COLO829 (cell line): ENCODE measurements at regions not wholly inside any gene's neighbourhood (a gene's known extent, or its start where the extent isn't known, plus 50 kb on each side); places are given as distances from the start of the nearest gene placed in this dataset.

Experiments
- DNase-seq: peaks from one replicate; pipeline ENCODE4 v3.0.0; 2012; ENCODE audit warnings: low spot score

DNA sequence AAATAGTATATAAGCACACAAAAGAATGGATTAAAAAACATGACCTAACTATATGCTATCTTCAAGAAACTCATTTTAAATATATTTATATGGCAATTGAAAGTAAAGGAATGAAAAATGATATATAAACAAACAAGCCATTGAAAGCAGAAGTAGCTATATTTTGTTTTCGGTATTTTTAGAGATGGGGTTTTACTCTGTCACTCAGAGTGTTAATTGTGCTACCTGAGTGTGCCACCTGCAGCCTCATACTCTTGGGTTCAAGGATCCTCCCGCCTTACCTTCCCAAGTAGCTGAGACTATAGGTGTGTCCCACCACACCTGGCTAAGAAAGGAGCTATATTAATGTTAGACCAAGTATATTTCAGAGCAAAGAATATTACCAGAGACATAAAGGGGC is 624.1 kb downstream of the BUD13 start:
- DNase-seq = no peak

DNA sequence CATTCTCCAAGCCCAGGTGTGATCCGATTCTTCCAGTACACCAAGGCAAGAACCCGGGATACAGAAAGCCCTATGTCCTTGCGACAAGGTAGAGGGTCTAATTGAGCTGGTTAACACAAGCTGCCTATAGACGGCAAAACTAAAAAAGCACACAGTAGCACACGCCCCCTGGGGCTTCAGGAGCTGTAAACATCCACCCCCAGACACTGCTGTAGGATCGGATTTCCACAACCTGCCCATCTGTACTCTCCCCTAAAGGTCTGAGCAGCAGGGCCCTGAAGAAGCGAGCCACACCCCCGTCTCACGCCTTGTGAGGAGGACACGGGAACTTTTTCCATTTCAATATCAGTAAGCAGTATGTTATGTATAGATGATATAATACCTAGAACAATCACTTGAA is 624.7 kb downstream of the BUD13 start:
- DNase-seq = no peak

DNA sequence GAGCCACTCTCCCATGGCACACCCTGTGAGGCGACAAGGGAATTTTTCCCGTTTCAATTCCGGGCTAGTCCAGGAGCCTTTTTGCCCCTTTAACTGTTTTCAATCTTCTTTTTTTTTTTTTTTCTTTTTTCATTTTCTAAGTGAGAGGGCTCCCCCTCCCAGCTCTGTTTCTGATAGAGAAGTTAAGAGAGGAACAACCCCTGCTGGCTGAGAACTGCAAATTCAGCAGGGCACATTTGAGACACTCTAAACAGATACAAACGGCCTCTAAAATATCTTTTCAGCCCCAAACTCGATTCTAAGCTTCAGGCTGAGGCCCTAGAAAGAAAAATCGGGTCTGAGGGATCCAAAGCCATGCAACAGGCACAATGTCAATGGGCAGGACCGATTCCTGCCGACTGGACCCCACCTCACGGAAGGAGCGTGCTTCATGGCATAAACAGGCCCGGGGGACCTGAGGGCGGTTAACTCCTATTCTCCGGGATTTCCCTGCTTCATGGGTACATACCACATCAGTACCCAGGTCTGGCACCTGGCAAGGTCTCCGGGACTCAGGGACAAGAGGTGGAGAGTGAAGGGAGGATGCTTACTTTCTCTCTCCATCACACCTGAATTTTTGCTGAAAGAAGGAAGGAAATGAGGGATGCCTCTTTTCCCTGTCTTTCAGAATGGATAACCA is 627.5 kb downstream of the BUD13 start:
- no peak for DNase-seq

DNA sequence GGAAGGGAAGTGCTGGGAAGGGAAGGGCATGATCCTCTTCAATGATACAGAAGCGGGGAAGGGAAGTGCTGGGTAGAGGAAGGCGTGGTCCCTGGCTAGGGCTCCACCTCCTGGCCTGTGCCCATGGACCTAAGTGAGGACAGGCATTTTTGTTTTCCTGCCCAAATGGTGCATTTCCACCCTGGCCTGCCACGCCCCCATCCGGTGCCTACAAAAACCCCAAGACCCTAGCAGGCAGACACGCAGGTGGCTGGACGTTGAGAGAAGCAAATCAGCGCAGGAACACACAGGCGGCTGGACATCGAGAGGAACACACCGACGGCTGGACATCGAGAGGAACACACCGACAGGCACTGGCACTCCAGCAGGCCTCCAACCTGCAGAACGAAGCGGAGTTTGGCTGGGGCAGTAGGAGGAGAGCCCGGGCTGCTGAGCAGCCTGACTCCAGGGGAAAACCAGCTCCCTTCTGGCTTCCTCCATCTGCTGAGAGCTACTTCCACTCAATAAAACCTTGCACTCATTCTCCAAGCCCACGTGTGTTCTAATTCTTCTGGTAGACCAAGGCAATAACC is 628.3 kb downstream of the BUD13 start:
- no peak for DNase-seq

DNA sequence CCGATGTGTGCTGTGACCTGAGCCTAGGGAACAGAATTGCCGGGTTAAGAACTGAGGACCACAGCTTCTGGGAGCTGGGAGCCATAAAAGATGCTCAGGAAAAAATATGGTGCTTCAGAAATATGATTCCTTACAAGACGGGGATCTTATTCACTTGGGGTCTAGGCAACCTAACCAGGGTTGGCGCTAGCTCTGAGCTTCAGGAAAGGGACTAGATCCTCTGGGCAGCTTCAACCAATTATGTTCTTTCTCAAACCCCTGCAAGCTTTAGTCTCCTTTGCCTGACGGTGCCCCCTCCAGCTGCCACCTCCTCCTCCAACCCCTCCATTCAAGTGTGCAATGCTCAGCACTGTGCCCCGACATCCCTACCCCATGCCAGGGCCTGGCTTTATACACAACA is 634.1 kb upstream of the CADM1 start:
- DNase-seq = no peak

DNA sequence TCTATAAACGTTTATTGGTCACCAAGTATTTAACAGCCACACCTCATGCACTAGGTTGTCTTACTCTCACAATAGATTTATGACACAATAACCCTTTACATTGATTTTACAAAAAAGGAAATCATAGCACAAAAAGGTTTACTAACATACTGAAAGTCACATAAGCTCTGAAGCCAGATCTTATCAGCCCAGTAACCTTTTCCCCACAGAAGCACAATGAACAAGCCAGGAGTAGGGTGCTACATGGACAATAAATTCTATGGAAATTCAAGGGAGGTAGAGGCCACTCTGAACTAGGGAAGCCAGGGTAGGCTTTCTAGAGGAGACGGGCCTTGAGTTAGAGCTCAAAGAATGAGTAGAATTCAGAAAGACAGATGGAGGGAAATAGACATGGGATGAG is 633.5 kb upstream of the CADM1 start:
- DNase-seq = no peak

DNA sequence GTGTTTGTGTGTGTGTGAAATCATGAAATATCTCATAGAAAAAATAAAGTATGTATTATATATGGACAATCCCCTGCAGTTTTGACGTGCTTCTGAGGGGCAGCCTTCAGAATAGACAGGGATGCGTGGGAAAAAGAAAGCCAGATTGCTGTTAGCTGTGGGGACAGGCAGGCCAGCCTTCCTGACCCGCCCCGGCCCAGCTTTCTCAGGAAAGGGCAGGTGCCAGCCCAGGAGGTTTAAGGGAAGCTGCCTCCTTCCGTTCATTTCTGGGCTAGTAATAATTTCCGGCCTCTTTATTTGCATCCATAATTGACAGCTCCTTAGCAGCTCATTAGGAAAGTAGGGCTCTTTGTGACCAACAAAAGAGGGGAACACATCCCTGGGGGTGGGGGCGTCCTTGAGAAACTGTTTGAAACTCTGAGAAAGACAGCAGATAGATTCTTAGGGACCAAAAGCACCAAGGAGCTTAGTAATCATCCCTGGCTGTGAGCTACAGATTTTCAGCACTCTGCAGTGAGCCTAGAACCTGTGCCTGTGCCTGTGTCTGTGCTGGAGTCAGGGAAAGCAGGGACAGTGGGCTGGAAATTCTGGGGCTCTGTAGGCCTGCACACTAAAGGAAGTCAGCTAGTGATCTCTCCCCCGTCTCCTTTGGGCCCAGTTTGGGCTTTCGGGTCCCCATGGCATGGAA is 632.9 kb upstream of the CADM1 start:
- DNase-seq = no peak

DNA sequence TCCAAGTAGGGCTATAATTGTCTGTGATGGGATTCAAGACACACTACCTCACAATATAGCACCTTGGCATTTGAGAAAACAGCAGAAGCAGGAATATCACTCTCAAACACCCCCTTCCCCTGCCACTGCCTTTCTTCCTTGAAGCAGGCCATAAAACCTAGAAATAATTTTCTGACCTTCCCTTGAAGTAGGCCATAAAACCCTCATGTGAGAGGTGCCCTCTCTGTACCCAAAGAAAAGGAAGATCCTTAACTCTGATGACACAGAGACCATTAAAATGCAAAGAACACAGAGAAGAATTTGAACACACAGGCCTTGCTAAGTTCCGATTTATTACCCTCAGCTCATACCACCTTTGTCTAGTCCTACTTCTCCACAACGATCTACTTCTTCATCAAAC is 631.7 kb upstream of the CADM1 start:
- no peak for DNase-seq

DNA sequence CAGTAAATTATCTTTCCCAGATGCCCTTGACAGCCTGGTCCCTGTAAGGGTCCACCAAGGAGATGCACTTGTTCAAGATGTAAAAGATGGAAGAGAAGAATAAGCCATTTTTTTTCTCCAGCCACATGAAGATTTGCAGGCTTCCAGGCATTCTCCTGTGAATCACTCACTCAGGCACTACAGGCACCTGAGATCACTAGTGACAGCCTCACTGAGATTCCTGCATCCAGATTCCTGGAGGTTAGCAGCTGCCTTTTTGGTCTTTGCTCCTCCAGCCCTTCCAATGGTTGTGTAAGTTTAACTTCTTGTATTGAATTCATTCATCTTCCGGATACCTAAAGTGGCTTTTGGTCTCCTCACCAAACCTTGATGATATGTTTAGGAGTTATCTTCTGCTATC is 630.2 kb upstream of the CADM1 start:
- DNase-seq = no peak

DNA sequence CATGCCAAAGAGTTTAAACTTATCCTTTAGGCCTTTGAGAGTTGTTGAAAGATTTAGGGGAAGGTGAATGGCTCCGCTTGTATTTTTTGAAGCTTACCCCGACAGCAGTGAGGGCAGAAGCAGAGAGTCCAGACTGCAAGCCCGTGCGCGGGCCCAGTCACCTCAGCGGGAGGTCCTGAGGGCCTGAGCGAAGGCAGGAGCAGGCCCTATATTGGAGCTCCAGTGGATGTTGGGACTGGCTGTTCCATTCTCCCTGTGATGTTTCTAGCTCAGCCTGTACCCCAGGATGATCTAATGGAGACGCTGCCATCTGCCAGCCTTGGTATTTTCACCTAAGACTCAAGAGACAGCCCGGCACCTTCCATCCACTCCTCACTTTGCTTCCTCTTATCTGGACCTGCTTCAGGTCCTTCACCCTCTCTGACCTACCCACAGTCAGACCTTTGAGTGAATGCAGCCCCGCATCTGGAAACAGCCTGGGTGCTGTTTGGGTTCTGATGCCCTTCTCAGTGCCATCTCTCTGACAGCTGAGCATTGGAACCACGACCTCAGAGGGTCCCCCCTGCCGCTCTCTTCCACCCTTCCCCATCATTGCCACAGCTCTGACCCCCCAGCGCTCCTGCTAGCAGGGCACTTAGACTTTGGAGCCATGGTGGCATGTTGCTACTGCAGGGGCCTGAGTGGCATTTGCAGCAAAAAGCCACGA is 628.2 kb upstream of the CADM1 start:
- DNase-seq = no peak

DNA sequence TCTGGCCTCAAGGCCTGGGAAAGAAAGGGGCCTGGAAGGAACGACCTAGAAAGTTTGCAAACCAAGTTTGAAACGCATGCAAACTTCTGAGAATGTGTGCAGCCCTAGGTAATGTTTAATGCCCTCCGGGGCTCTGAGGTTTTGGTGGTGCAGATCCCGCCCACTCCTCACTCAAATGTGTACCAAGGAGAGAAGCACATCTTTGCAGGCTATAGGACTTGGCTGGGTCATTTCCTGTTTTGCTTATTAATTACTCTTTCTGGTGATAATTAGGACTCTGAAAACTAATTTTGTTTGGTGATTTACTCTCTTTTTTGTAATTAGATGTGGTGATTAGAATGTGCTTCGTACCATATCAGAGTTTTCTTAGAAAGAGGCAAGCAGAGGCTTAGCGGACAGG is 625.9 kb upstream of the CADM1 start:
- DNase-seq = no peak

DNA sequence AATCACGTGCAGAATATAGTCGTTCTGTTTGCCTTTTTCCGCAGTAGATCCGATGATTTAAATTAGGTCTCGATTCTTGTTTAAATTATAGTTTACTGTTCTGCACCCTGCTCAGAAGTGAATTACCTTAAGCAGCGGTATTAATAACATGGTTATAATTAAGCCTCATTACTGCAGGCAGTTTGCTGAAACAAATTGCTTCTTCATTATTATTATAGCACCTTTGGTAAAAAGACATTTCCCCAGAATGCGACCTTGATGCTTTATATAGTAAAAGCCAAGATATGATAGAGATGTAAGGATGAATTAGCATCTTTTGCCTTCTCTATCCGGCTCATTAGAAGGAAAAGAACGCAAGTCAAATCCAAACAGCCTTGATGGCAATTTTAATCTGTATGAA is 625.2 kb upstream of the CADM1 start:
- DNase-seq = no peak

DNA sequence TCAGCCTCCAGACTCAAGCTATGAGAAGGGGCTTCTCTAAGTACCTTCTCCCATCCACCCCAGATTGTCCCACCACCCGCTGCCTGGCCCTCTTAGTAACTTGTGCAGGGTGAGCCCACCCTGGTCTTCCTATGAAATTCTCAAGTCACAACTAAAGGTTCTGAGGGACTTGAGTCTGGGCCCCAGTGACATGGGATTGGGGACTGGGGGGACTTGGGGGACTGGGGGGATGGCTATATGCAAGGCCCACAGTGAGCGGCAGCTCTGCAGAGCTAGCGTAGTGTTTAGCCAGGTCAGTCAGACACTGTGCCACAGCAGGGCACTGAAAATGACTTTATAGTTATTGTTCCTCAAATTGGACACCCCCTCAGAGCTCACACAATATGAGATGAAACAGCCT is 622.3 kb upstream of the CADM1 start:
- no peak for DNase-seq

DNA sequence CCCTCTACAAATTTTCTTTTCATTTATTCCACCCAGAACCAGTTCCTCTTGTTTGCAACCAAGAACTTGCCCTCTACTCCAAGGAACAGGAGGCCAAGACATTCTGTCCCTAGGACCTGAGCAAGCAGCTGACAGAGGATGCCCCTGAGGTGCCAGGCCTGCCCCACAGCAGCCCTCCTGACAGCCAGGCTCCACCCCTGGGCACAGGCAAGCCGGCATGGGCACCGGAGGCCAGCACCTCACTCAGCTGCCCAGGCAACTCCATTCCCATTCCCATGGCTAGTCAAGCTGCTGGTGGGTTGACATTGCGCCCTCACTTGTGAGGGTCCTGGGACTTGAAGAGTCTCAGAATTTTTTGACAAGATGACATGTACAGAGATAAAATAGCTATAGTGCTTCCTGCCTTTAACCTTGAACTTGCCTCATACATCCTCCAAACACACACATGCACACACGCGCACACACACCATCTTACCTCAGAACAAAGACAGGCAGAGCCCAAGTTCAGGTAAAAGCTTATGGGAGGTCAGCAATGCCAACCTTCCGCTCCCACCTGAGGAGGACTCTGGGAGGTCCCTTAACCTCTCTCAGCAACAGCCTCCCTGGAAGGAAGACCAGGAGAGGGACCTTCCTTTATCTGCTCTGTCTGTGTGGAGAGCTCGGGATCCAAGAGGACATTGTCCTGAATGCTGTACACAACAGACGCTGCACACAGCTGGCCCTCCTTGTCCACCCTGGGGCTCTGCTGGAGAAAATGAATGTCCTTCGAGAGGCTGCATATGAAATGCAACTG is 620.9 kb upstream of the CADM1 start:
- no peak for DNase-seq

DNA sequence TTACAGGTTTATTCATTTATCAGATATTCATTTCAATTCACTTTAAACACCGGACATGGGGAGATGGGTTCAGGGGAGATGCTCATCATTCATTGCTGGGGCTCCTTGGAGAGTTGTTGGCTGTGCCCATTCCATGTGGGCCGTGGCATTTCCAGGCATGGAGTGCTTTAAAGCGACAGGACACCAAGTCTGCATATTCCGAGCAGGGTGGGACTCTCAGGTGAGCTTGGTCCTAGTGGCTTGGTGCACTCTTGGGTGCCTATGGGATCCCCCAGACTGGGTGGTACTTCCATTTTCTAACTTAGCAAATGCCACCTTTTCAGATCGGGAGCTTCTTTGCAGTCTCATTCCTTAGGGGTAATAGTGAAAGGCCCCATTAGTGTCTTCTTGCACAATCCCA is 619.5 kb upstream of the CADM1 start:
- DNase-seq = no peak

DNA sequence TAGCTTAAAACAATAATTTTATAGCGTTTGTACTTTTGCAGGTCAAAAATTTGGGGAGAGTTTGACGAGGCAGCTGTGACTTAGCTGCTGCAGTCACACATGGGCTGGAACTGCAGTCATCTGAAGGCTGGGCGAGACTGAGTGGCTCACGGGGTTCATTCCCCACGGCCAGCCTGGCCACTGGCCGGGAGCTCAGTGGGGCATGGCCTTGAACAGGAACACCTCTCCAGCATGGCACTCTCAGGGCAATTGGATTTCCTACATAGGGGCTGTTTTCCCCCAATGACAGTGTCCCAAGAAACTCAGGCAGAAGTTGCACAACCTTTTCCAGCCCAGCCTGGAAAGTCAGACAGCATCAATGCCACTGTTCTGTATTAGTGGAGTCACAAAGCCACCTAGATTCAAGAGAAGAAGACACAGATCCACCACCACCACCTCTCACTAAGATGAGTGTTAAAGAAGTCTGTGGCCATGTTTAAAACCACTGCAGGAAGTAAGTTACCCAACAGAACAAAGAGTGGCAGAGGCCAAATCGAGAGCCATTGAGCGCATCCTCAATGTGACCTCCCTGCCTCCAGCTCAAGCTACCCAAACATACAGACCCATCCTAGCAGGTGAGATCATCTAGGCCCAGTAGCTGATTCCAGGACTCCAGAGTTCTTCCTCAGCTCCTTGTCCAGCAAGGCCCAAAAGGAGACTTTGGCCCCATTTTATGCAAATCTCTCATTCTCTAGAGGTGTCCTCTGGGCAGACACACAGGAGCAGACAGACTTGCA is 618.7 kb upstream of the CADM1 start:
- no peak for DNase-seq

DNA sequence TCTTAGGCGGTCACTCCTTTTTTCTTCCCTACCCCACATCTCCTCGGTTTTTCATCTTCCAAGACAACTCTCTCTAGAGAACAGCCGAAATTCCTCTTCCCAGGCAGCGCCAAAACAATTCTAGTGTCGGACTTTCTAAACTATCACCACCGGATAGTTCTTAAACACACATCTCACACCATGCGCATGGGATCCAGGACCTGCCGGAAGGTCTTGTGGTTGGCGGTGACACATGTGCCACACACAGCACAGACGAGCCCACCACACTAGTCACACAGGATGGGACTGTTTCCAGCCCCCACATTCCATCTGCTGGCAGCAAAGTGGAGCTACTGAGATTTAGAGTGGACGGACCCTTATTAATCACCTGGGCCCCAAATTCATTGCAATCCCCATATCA is 614.9 kb upstream of the CADM1 start:
- DNase-seq = no peak

DNA sequence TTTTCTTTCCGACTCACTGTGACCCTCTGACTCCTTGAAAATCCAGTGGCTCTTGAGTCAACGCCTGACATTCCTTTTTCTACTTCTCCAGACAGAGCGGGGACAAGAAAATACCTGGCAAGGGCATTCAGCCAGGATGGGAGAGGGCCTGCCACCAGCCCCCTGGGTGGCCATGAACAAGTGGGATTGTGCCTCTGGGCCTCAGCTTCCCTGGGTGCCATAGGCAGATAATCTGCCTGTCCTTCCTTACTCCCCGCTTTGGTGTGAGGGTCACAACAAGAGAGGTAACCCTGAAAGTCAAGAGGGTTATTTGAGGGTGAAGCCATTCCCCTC is 613.9 kb upstream of the CADM1 start:
- DNase-seq = no peak

DNA sequence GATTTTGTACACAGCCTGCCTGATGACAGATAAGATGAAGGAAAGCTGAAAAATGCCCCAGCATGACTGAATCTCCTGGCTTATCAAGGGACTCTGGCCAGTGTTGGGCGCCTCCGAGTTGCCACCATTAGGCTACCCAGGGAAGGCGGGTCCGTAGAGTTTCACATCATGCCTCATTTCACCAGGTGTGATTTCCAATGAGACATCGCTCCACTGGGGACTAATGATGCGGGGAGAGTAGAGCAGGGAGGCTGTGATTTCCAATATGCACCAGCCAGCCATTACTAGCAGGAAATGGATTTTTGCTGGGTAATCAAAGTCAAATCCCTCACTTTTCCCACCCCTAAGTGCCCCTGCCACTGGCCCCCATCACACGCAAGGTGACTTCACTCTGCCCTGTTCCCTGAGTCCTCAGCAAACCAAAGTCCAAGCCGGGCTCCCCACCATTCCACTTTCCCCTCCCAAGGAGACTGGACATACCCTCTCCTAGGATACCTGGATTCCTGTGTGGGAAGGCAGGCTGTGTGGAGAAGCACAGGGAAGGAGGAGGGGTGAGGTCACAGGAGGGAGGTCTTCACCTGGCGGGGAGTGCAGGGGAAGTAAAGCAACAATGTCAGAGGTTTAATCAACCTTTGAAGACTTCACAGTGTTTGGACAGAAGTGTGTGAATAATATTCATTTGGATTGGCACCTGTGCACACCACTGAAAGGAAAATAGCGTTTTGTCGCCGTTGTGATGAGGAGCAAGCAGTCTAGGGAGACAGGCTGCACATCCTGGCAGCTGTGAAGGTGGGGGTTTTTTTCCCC is 613.3 kb upstream of the CADM1 start:
- DNase-seq = no peak

DNA sequence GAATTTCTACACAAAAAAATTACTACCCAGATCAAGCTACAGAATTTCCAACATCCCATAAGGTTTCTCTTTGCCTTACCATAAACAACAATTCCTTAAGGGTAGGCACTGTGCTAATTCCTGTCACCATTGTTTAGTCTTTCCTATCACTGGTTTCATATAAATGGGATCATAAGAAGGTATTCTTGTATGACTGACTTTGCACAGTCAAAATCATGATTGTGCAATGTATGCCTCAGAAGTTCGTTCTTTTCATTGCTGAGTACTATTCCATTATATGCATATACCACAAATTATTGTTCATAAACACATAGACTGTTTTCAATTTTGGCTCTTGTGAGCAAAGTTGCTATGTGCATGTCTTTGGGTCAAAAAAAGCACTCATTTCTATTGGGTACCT is 611.6 kb upstream of the CADM1 start:
- no peak for DNase-seq

DNA sequence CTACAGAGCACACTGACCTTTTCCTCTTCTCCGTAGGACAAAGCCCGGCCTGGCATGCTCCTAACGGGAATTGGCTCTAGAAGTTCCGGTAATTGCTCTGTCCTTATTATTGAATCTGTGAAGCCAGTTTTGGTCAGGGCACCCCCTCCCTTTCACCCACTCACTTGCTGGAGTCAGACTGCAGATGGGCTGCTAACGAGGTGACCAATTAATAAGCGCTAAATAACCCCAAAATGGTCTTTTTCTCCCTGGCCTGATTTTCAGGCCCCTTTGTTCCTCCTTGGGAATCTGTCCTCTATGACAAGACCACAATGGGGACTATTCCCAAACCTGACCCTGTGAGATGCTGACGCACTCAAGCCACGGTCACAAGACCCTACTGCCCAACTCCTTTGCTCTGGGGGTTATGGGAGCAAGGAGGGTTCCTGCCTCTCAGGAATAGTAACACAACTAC is 610.0 kb upstream of the CADM1 start:
- no peak for DNase-seq
